ENCODE measurements at regions not wholly inside any gene's neighbourhood (a gene's known extent, or its start where the extent isn't known, plus 50 kb on each side); places are given as distances from the start of the nearest gene placed in this dataset.

DNA sequence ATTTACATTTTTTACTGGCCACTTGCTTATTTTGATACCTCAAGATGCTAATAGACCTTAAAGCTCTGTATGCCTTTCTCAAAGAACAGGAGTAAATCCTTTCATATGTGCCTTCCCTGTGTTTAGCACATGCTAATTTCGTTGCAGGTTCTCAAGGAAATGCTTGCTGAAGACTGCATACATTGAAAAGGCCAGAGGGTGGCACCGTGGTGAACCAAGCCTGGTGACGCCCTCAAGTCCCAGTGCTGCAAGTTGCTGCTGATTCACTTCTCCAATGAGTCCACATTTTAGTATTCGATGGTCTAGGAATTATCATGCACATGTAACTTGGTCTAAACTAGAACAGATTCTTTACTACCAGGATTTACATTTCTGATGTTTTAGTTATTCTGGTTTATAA, 94.1 kb downstream of the CLDN17 start (continued):
- TF ChIP-seq, protein P1, sequence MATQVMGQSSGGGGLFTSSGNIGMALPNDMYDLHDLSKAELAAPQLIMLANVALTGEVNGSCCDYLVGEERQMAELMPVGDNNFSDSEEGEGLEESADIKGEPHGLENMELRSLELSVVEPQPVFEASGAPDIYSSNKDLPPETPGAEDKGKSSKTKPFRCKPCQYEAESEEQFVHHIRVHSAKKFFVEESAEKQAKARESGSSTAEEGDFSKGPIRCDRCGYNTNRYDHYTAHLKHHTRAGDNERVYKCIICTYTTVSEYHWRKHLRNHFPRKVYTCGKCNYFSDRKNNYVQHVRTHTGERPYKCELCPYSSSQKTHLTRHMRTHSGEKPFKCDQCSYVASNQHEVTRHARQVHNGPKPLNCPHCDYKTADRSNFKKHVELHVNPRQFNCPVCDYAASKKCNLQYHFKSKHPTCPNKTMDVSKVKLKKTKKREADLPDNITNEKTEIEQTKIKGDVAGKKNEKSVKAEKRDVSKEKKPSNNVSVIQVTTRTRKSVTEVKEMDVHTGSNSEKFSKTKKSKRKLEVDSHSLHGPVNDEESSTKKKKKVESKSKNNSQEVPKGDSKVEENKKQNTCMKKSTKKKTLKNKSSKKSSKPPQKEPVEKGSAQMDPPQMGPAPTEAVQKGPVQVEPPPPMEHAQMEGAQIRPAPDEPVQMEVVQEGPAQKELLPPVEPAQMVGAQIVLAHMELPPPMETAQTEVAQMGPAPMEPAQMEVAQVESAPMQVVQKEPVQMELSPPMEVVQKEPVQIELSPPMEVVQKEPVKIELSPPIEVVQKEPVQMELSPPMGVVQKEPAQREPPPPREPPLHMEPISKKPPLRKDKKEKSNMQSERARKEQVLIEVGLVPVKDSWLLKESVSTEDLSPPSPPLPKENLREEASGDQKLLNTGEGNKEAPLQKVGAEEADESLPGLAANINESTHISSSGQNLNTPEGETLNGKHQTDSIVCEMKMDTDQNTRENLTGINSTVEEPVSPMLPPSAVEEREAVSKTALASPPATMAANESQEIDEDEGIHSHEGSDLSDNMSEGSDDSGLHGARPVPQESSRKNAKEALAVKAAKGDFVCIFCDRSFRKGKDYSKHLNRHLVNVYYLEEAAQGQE (IDR thresholded peaks at IDR 0.05; ENCODE audit: unreplicated experiment) = no peak
- TF ChIP-seq CREB1 (CRISPR knock-in tag; IDR thresholded peaks at IDR 0.05; ENCODE audit: low read depth) = peak; percentile 33; the same call in 1 of the 2 replicates
- TF ChIP-seq JUNB (IDR thresholded peaks at IDR 0.05; ENCODE audit: unreplicated experiment) = no peak
- TF ChIP-seq POLR2AphosphoS5 (IDR thresholded peaks at IDR 0.05; ENCODE audit: low read depth) = no peak
- TF ChIP-seq, protein P2, sequence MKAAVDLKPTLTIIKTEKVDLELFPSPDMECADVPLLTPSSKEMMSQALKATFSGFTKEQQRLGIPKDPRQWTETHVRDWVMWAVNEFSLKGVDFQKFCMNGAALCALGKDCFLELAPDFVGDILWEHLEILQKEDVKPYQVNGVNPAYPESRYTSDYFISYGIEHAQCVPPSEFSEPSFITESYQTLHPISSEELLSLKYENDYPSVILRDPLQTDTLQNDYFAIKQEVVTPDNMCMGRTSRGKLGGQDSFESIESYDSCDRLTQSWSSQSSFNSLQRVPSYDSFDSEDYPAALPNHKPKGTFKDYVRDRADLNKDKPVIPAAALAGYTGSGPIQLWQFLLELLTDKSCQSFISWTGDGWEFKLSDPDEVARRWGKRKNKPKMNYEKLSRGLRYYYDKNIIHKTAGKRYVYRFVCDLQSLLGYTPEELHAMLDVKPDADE (IDR thresholded peaks at IDR 0.05) = no peak

DNA sequence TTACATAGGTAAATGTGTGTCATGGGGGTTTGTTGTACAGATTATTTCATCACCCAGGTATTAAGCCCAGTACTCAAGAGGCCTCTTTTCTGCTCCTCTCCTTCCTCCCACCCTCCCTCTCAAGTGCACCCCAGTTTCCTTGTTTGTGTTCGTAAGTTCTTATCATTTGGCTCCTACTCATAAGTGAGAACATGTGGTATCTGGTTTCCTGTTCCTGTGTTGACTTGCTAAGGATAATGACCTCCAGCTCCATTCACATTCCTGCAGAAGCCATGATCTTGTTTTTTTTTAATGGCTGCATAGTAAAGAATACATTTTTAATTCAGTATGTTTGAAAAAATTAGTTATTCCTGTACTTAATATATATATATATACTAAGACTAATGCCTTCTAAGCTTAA, 107.7 kb downstream of the CLDN17 start:
- H2AFZ ChIP-seq = no peak overlapping the region
- ATAC-seq = no peak

DNA sequence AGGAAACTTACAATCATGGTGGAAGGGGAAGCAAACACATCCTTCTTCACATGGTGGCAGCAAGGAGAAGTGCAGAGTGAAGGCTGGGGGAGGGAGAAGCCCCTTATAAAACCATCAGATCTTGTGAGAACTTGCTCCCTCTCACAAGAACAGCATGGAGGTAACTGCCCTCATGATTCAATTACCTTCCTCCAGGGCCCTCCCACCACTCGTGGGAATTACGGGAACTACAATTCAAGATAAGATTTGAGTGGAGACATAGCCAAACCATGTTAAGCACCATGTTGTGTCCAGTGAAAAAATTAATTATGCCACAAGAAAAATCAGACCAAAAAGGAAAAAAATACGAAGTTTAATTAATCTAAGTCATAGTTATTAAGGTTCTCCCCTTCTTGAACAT, 109.5 kb downstream of the CLDN17 start:
- no peak overlapping the region for H3K4me3 Mint-ChIP-seq
- Histone ChIP-seq H3K36me3 (ENCODE audit: insufficient read depth) (no peaks in the 10 kb centered on the region), H3K27ac (ENCODE audit: low read depth) (no peak overlapping the region), H4K20me1 (replicated peaks; ENCODE audit: insufficient read depth) (no peaks in the 10 kb centered on the region), H3K4me2 (no peak overlapping the region), H3K4me3 (no peak overlapping the region), H3F3A (replicated peaks; ENCODE audit: low read depth) (no peaks in the 10 kb centered on the region), H3K9me2 (ENCODE audit: insufficient read depth) (no peaks in the 10 kb centered on the region), H3K4me1 (ENCODE audit: insufficient read depth) (no peaks in the 10 kb centered on the region), H3K79me2 (replicated peaks; ENCODE audit: insufficient read depth) (no peaks in the 10 kb centered on the region), H3K27me3 (ENCODE audit: insufficient read depth) (no peaks in the 10 kb centered on the region), H2AFZ (no peak overlapping the region)
- no peaks in the 10 kb centered on the region for H3K4me1 Mint-ChIP-seq
- no peaks in the 10 kb centered on the region for H3K36me3 Mint-ChIP-seq (ENCODE audit: low read depth)
- DNase-seq (ENCODE audit: low spot score) (no peak), ATAC-seq (no peak)
- H3K9me3 Mint-ChIP-seq = no peaks in the 10 kb centered on the region; the same call in 2 of the 3 replicates
- H3K27me3 Mint-ChIP-seq (ENCODE audit: insufficient read depth, low read depth, poor library complexity) = peaks cover 1% of the 10 kb centered on the region
- H3K27ac Mint-ChIP-seq = no peak overlapping the region
- TF ChIP-seq, protein P3, sequence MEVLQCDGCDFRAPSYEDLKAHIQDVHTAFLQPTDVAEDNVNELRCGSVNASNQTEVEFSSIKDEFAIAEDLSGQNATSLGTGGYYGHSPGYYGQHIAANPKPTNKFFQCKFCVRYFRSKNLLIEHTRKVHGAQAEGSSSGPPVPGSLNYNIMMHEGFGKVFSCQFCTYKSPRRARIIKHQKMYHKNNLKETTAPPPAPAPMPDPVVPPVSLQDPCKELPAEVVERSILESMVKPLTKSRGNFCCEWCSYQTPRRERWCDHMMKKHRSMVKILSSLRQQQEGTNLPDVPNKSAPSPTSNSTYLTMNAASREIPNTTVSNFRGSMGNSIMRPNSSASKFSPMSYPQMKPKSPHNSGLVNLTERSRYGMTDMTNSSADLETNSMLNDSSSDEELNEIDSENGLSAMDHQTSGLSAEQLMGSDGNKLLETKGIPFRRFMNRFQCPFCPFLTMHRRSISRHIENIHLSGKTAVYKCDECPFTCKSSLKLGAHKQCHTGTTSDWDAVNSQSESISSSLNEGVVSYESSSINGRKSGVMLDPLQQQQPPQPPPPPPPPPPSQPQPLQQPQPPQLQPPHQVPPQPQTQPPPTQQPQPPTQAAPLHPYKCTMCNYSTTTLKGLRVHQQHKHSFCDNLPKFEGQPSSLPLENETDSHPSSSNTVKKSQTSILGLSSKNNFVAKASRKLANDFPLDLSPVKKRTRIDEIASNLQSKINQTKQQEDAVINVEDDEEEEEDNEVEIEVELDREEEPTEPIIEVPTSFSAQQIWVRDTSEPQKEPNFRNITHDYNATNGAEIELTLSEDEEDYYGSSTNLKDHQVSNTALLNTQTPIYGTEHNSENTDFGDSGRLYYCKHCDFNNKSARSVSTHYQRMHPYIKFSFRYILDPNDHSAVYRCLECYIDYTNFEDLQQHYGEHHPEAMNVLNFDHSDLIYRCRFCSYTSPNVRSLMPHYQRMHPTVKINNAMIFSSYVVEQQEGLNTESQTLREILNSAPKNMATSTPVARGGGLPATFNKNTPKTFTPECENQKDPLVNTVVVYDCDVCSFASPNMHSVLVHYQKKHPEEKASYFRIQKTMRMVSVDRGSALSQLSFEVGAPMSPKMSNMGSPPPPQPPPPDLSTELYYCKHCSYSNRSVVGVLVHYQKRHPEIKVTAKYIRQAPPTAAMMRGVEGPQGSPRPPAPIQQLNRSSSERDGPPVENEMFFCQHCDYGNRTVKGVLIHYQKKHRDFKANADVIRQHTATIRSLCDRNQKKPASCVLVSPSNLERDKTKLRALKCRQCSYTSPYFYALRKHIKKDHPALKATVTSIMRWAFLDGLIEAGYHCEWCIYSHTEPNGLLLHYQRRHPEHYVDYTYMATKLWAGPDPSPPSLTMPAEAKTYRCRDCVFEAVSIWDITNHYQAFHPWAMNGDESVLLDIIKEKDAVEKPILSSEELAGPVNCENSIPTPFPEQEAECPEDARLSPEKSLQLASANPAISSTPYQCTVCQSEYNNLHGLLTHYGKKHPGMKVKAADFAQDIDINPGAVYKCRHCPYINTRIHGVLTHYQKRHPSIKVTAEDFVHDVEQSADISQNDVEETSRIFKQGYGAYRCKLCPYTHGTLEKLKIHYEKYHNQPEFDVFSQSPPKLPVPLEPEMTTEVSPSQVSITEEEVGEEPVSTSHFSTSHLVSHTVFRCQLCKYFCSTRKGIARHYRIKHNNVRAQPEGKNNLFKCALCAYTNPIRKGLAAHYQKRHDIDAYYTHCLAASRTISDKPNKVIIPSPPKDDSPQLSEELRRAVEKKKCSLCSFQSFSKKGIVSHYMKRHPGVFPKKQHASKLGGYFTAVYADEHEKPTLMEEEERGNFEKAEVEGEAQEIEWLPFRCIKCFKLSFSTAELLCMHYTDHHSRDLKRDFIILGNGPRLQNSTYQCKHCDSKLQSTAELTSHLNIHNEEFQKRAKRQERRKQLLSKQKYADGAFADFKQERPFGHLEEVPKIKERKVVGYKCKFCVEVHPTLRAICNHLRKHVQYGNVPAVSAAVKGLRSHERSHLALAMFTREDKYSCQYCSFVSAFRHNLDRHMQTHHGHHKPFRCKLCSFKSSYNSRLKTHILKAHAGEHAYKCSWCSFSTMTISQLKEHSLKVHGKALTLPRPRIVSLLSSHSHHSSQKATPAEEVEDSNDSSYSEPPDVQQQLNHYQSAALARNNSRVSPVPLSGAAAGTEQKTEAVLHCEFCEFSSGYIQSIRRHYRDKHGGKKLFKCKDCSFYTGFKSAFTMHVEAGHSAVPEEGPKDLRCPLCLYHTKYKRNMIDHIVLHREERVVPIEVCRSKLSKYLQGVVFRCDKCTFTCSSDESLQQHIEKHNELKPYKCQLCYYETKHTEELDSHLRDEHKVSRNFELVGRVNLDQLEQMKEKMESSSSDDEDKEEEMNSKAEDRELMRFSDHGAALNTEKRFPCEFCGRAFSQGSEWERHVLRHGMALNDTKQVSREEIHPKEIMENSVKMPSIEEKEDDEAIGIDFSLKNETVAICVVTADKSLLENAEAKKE (CRISPR knock-in tag; IDR thresholded peaks at IDR 0.05) = no peak

More for the DNA sequence above, 107.7 kb downstream of the CLDN17 start:
- DNase-seq (ENCODE audit: low spot score) = no peak
- Histone ChIP-seq H3K36me3 (ENCODE audit: insufficient read depth) (no peaks in the 10 kb centered on the region), H3K27me3 (ENCODE audit: insufficient read depth) (no peaks in the 10 kb centered on the region), H3K27ac (ENCODE audit: low read depth) (no peak overlapping the region), H3K4me3 (no peak overlapping the region), H3K79me2 (replicated peaks; ENCODE audit: insufficient read depth) (no peaks in the 10 kb centered on the region), H3K4me2 (no peak overlapping the region), H3K9me2 (ENCODE audit: insufficient read depth) (no peaks in the 10 kb centered on the region), H3K4me1 (ENCODE audit: insufficient read depth) (no peaks in the 10 kb centered on the region), H3F3A (replicated peaks; ENCODE audit: low read depth) (no peaks in the 10 kb centered on the region), H4K20me1 (replicated peaks; ENCODE audit: insufficient read depth) (no peaks in the 10 kb centered on the region)
- TF ChIP-seq EZH2 (IDR thresholded peaks at IDR 0.05; ENCODE audit: low read depth, unreplicated experiment) (no peak), STAT1 (IDR thresholded peaks at IDR 0.05; ENCODE audit: unreplicated experiment) (no peak), ZNF331 (CRISPR knock-in tag; IDR thresholded peaks at IDR 0.05; ENCODE audit: low read depth) (no peak), CREB1 (CRISPR knock-in tag; IDR thresholded peaks at IDR 0.05; ENCODE audit: low read depth) (no peak)
- TF ChIP-seq, protein P2 (IDR thresholded peaks at IDR 0.05) = no peak
- Mint-ChIP-seq H3K4me1 (no peaks in the 10 kb centered on the region), H3K27me3 (ENCODE audit: insufficient read depth, low read depth, poor library complexity) (peaks cover 1% of the 10 kb centered on the region), H3K36me3 (ENCODE audit: low read depth) (no peaks in the 10 kb centered on the region), H3K4me3 (no peak overlapping the region), H3K9me3 (no peaks in the 10 kb centered on the region; the same call in 2 of the 3 replicates), H3K27ac (no peak overlapping the region)

Data from GM23338 (cell line).